ENCODE measurements at regions not wholly inside any gene's neighbourhood (a gene's known extent, or its start where the extent isn't known, plus 50 kb on each side); places are given as distances from the start of the nearest gene placed in this dataset.

DNA sequence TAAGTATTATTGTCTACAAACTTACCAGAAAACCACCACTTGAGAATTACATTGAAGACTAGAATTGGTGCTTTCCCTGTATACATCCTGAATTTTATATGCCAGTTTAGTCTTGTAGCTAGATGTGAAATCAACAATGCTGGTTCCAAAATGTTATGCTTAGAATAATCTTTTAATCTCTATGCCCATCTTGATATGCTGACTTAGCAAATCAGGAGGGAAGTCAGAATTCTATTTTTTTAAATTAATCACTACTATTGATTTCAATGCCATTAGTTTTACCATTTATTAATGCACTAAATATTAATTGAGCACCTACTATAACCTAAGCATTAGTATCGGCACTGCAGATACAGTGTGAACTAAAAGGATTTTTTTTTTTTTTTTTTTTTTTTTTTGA is 641.6 kb upstream of the ADGRL4 start:
- no peak for ATAC-seq
- no peak for DNase-seq
- intact Hi-C loops (cut with DNase I), result no loop called here

DNA sequence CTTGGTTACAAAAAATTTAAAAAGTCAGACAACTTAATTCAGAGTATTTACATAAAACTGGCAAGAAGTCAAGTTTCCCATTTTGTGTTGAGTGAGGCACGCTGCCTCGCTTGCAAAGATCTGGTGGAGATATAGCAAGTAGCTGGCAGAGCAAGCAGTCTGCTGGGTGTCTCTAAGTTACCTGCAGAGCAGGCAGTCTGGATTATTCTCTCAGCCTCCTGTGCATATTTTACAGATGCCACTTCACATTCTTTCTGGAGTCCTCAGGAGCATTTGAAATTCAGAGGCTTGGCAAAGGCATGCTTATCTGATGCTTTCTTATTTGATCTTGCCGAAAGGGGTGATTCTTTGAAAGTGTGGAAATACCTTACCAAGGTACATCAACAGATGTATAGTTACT is 640.4 kb upstream of the ADGRL4 start:
- intact Hi-C loops (cut with DNase I), result no loop called here
- no peak for ATAC-seq
- DNase-seq, result no peak

DNA sequence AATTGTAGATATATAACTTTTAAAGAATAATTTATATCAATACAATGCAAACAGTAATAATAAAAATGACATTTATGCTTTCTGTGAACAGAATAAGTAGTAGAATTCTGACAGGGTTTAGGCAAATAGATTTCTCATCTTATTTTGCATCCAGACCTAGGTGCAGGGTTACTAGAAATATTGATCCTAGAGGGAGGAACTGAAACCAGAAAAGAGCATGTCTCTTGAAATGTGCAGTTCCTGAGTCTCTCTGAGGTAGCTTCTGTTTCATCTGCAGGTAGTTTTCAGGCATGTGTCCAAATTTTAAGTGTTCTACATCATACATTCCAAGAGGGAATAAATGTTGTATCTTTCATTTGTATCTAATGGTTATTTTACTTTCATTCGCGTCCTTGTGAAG is 631.9 kb upstream of the ADGRL4 start:
- no peak for DNase-seq
- intact Hi-C loops (cut with DNase I), result no loop called here
- no peak for ATAC-seq

DNA sequence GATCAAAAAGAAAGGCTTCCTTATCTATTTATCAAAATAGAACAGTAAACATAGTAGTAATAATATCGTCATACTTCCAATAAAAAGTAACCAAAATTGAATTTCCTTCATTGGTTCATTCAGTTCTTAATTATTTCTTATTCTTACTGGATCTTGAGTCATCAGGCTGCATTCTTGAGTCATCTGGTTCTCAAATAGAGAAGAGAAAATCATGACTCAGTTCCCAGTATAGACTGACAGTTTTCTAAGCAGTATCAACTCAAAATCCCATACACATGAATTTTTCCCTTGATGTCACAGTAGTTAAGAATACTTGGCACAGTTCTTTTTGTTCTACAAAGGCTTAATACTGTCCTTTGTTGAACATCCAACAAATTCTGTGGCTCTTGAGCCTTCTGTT is 626.9 kb upstream of the ADGRL4 start:
- DNase-seq (no peak), ATAC-seq (no peak)
- intact Hi-C loops (cut with DNase I), result no loop called here

DNA sequence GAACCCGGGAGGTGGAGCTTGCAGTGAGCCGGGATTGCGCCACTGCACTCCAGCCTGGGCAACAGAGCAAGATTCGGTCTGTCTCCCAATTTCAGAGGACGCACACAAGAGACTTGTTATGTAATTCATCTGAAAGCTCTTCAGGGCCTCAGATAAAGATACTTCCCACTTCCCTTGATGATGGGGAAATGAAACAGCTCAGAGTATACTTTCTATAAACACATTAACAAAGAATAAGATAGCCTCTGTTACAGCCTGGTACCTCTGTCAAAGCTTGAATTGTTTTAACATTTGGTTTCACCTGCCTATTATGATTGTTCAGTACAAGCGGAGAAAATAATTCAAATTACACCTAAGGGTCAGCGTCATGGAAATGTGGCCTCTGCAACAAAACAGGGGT is 622.9 kb upstream of the ADGRL4 start:
- ATAC-seq (no peak), DNase-seq (no peak)
- intact Hi-C loops (cut with DNase I), result no loop called here

GRCh38 chr1:79617777-79618176 is 611.2 kb upstream of the ADGRL4 start:
- DNase-seq (no peak), ATAC-seq (no peak)
- intact Hi-C loops (cut with DNase I), result no loop called here

DNA sequence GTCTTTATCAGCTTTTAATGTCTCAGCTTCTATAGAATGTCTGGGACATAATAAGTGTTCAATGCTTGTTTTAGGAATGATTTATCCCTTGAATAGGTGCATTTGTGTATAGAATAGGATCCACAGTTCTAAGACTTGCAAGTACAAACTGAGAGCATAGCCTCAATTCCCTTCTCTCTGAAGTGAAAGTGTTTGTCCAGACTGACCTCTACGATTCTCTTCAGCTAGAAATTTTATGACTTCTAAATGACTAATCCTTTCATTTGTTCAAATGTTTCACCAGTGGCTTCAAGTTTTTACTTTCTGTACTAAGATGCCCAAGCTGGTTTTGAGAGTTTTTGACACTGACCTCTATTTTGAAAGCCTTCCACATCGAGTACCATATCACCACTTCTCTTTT is 608.2 kb upstream of the ADGRL4 start:
- DNase-seq, result no peak
- intact Hi-C loops (cut with DNase I), result no loop called here
- no peak for ATAC-seq

DNA sequence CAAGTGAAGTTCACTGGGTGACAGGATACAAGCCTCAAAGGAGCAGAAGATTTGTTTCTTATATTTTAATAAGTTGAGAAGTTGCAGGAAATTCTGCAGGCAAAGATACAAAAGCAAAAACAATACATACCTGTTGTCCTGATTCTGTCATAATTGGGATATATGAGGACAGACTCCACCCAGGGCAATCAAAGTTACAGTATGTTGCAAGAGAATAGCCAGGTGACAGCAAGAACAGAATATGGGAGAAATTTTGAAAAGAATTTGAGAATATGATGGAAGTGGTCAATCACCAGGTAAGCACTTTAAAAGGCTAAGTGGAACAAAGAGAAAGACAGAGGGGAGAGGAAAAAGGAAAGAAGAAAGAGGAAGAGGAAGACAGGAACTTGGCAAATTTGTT is 607.6 kb upstream of the ADGRL4 start:
- ATAC-seq (no peak), DNase-seq (no peak)
- intact Hi-C loops (cut with DNase I), result no loop called here

- intact Hi-C loops (cut with DNase I), result no loop called here
- DNase-seq, result no peak
- no peak for ATAC-seq
Measured at GRCh38 chr1:79613046-79613445, 606.5 kb upstream of the ADGRL4 start.

DNA sequence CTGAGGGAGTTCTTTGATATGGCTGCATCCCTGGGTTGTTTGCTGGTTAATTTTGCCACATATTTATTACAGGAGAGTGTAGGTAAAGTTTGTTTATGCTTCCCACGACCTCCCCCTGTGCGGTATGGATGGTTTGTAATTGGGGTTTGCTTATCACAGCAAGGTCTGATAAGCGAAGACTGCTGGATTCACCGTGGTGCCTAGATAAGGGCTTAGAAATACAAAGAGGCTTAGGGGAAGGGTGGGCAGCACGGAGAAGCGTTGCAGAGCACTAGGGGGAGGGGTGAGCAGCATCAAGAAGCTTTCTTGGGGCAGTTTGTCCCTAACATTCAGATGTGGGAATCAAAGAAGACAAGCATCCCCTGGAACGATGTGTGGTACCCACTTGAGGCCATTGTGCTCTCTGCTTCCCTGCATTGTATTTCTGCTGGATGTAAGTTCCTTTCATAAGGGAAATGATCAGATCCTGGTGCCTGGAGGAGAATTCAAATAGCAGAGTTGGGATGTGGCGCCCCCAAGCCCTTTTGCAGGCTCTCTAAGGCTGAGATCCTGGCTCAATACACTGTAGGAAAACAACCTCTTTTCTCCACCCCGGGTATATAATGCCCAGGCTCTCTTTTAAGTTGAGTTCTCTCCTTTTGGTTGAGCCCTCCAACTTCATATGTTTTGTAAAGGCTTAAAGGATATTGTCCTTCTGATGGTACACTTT is 598.1 kb upstream of the ADGRL4 start:
- intact Hi-C loops (cut with DNase I), result no loop called here
- ATAC-seq (no peak), DNase-seq (no peak)

DNA sequence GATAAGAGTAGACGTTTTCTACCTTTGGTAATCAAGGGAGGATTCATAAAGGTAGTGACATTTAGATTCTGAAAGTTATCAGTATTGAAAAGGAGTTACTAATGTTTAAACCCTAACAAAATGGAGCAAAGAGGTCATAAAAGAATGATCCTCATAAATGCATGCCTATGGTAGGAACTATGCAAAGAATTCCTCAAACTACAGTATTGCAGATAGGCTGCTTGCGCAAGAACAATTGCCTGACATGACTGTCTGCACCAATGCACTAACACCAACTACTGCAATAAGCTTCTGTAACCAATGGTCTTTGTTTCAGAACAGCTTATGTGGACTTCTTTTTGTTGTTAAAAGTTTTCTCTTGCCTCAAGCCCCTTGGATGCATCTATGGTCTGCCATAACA is 597.3 kb upstream of the ADGRL4 start:
- no peak for DNase-seq
- intact Hi-C loops (cut with DNase I), result no loop called here
- no peak for ATAC-seq

- ATAC-seq (no peak), DNase-seq (no peak)
- intact Hi-C loops (cut with DNase I), result no loop called here
Measured at GRCh38 chr1:79599257-79599656, 592.7 kb upstream of the ADGRL4 start.

- DNase-seq, result no peak
- intact Hi-C loops (cut with DNase I), result no loop called here
- no peak for ATAC-seq
Measured at GRCh38 chr1:79595931-79596330, 589.4 kb upstream of the ADGRL4 start.

GRCh38 chr1:79594121-79594698 is 587.7 kb upstream of the ADGRL4 start:
- DNase-seq, result no peak
- intact Hi-C loops (cut with DNase I), result no loop called here
- no peak for ATAC-seq

GRCh38 chr1:79592707-79593106 is 586.2 kb upstream of the ADGRL4 start:
- intact Hi-C loops (cut with DNase I), result no loop called here
- ATAC-seq (no peak), DNase-seq (no peak)

DNA sequence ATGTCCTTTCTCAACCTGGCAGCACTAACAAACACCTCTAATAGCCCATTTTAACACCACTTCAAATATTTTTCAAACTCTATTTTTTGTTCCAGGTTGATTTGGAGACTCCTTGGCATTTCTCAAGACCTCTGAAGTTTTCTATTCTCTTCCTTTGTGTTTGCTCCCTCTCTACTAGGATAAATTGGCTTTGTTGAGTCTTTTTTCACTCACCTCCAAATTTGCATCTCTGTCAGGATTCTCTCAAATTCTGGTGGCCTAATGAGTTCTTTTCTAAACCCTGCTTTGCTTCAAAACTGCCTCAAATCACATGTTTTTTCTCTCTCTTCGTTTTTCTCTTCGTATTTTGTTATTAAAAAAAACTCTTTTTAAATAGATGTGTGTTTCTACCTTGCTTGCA is 582.2 kb upstream of the ADGRL4 start:
- intact Hi-C loops (cut with DNase I), result no loop called here
- ATAC-seq (no peak), DNase-seq (no peak)

DNA sequence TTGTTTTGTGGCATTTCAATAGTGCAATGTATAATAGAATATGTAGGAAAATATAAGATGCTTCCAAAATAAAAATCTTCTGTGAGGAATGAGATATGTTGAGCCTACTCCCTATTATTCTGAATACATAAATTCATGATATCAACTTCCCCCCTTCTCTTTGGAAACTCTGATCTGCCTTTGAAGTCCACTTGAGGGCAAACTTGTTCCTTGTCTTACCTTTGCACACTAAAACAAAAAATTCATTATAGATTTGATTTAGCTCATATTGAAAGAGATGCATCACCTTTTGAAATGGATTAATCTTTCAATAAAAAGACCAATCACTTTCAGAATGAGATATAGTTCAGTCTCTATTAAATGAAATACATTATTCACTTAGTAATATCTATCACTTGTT is 580.7 kb upstream of the ADGRL4 start:
- intact Hi-C loops (cut with DNase I), result no loop called here
- no peak for DNase-seq
- ATAC-seq, result no peak

- ATAC-seq, result no peak
- DNase-seq, result no peak
- intact Hi-C loops (cut with DNase I), result no loop called here
Measured at GRCh38 chr1:79585801-79586200, 579.3 kb upstream of the ADGRL4 start.

DNA sequence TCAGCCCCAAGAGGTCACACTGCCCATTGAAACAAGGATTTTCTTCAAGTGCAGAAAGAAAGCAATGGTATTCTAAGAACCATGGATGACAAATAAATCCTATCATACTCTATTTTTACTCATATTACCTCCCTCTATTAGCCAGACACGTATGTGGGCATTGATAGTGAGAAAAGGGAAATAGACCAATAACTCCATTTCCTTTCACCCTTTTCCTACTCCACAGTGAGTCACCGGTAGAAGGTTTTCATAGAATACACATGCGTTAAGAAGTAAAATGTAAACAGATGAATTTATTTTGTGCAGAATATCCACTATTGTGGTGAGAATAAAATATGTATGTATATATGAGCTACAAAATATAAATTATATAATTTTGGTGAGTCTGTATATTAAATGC is 568.9 kb upstream of the ADGRL4 start:
- ATAC-seq (no peak), DNase-seq (no peak)
- intact Hi-C loops (cut with DNase I), result no loop called here

- no peak for DNase-seq
- intact Hi-C loops (cut with DNase I), result no loop called here
- no peak for ATAC-seq
Measured at GRCh38 chr1:79568411-79568810, 561.9 kb upstream of the ADGRL4 start.

DNA sequence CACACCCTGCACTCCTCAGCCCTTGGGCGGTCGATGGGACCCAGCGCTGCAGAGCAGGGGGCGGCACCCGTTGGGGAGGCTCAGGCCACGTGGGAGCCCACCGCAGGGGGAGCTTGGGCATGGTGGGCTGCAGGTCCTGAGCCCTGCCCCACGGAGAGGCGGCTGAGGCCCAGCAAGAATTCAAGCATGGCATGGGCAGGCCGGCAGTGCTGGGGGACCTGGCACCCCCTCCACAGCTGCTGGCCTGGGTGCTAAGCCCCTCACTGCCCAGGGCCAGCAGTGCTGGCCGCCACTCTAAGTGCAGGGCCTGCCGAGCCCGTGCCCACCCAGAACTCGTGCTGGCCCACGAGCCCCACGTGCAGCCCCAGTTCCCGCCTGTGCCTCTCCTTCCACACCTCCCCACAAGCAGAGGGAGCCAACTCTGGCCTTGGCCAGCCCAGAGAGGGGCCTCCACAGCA is 555.0 kb upstream of the ADGRL4 start:
- intact Hi-C loops (cut with DNase I), result no loop called here
- ATAC-seq (no peak), DNase-seq (no peak)

GRCh38 chr1:79556189-79556588 is 549.7 kb upstream of the ADGRL4 start:
- intact Hi-C loops (cut with DNase I), result no loop called here
- DNase-seq, result no peak
- no peak for ATAC-seq

All from left cardiac atrium (tissue), 4 donors.